Endothelial cell of umbilical vein (primary cell): ENCODE measurements at regions not wholly inside any gene's neighbourhood (a gene's known extent, or its start where the extent isn't known, plus 50 kb on each side); places are given as distances from the start of the nearest gene placed in this dataset.

Experiments used
- BruUV-seq: library from RNA; stranded (reverse); fragments of 400-500 nt; replicated peaks from 2 replicates; lab custom pipeline; 2021; lab: Mats Ljungman, UMichigan
- CTCF ChIA-PET: fragments of 300-600, 350-600 bp; sonication (Branson Sonifier 250); formaldehyde crosslinking; loops from one replicate; lab custom pipeline; 2021; ENCODE audit warnings: antibody characterized with exemption, inconsistent platforms; lab: Charles Lee
- POLR2A ChIA-PET: fragments of 300-600, 350-600 bp; sonication (Branson Sonifier 250); formaldehyde crosslinking; loops from one replicate; lab custom pipeline; 2021; ENCODE audit warnings: antibody characterized with exemption, inconsistent platforms; lab: Charles Lee
- DNase-seq: peaks from one replicate; pipeline ENCODE4 v3.0.0-alpha.2; 2011; ENCODE audit warnings: low read depth, low spot score
- FAIRE-seq: peaks from 2 replicates; lab custom pipeline; 2011; peaks lifted over from hg19 to GRCh38; lab: Jason Lieb, UNC
- H2AFZ ChIP-seq: 2 replicates; pipeline ENCODE4 v1.6.0; 2012; ENCODE audit warnings: low read depth, low read length, control low read depth, inconsistent platforms
- H3K27ac ChIP-seq: 2 replicates; pipeline ENCODE4 v1.5.1; 2011; ENCODE audit warnings: low read depth, mild to moderate bottlenecking, control low read depth, low read length, moderate library complexity; ENCODE audit not compliant: insufficient read depth
- H3K27me3 ChIP-seq, 2 experiments: 2 replicates each; pipeline versions ENCODE4 v1.6.0 to v1.6.1; 2011; ENCODE audit warnings: low read length in 2 of 2, mixed read lengths in 1 of 2; ENCODE audit not compliant: control insufficient read depth in 2 of 2, insufficient read depth in 2 of 2
- H3K36me3 ChIP-seq, 2 experiments: 2 replicates in 1 of 2; 3 replicates in 1 of 2; pipeline ENCODE4 v1.5.1; 2011; ENCODE audit warnings: low read length in 2 of 2, mild to moderate bottlenecking in 1 of 2, moderate library complexity in 1 of 2; ENCODE audit not compliant: control insufficient read depth in 2 of 2, insufficient read depth in 2 of 2; ENCODE audit errors: extremely low read depth in 1 of 2
- H3K4me1 ChIP-seq: 3 replicates; pipeline ENCODE4 v1.5.1; 2011; ENCODE audit warnings: mild to moderate bottlenecking, low read length; ENCODE audit not compliant: control insufficient read depth, insufficient read depth; ENCODE audit errors: extremely low read depth
- H3K4me2 ChIP-seq: 2 replicates; pipeline ENCODE4 v1.6.1; 2011; ENCODE audit warnings: low read length, control low read depth, mixed read lengths; ENCODE audit not compliant: insufficient read depth
- H3K4me3 ChIP-seq, 3 experiments: fragments of 200-600 bp in 1 of 3; sonication (generic), shearing (Covaris generic) in 1 of 3; replicated peaks in 1 of 3; 2 replicates each; pipeline ENCODE4 v1.5.1; 2011 to 2016; ENCODE audit warnings: control low read depth in 3 of 3, low read length in 3 of 3, mild to moderate bottlenecking in 2 of 3, inconsistent platforms in 1 of 3, low read depth in 1 of 3, moderate library complexity in 1 of 3; ENCODE audit not compliant: insufficient read depth in 1 of 3
- H3K79me2 ChIP-seq: 2 replicates; pipeline ENCODE4 v1.6.0; 2012; ENCODE audit warnings: low read length, inconsistent platforms; ENCODE audit not compliant: control insufficient read depth, insufficient read depth
- H3K9ac ChIP-seq: replicated peaks from 2 replicates; pipeline ENCODE3; 2011; ENCODE audit warnings: low read length, control low read depth; ENCODE audit not compliant: insufficient read depth; ENCODE audit errors: extremely low read depth
- H3K9me1 ChIP-seq: replicated peaks from 3 replicates; pipeline ENCODE4 v1.6.0; 2011; ENCODE audit warnings: mild to moderate bottlenecking, low read length; ENCODE audit not compliant: control insufficient read depth, insufficient read depth; ENCODE audit errors: extremely low read depth
- H3K9me3 ChIP-seq: replicated peaks from 2 replicates; pipeline ENCODE4 v1.5.1; 2012; ENCODE audit warnings: low read length, inconsistent platforms; ENCODE audit not compliant: control insufficient read depth, insufficient read depth
- H4K20me1 ChIP-seq: replicated peaks from 2 replicates; pipeline ENCODE3; 2011; ENCODE audit warnings: mild to moderate bottlenecking, low read length; ENCODE audit not compliant: control insufficient read depth, insufficient read depth; ENCODE audit errors: extremely low read depth
- CTCF ChIP-seq, 2 donors: IDR thresholded peaks; 1 replicate in 1 of 2; 2 replicates in 1 of 2; pipeline ENCODE4 v1.5.1; 2011; ENCODE audit warnings: low read length in 2 of 2, mild to moderate bottlenecking in 2 of 2, moderate library complexity in 2 of 2, control low read depth in 1 of 2, inconsistent platforms in 1 of 2, low read depth in 1 of 2; ENCODE audit not compliant: insufficient read depth in 1 of 2; ENCODE audit errors: extremely low read depth in 1 of 2
- EZH2 ChIP-seq: IDR thresholded peaks from 2 replicates; pipeline ENCODE4 v1.6.1; 2012; ENCODE audit warnings: borderline replicate concordance, low read depth, mild to moderate bottlenecking, moderate library complexity, low read length, inconsistent platforms; ENCODE audit not compliant: severe bottlenecking
- FOS ChIP-seq: IDR thresholded peaks from 2 replicates; pipeline ENCODE4 v1.6.1; 2011; ENCODE audit warnings: mild to moderate bottlenecking, low read length, moderate library complexity, borderline replicate concordance; ENCODE audit not compliant: insufficient read depth
- GATA2 ChIP-seq: IDR thresholded peaks from 2 replicates; pipeline ENCODE4 v1.7.0; 2011; ENCODE audit warnings: low read depth, mild to moderate bottlenecking, moderate library complexity, mixed read lengths, low read length; ENCODE audit not compliant: insufficient read length, insufficient read depth
- JUN ChIP-seq: IDR thresholded peaks from 2 replicates; pipeline ENCODE4 v1.6.1; 2011; ENCODE audit warnings: borderline replicate concordance, low read depth; ENCODE audit not compliant: insufficient read length, insufficient read depth
- MAX ChIP-seq: IDR thresholded peaks from 2 replicates; pipeline ENCODE4 v1.6.1; 2011; ENCODE audit not compliant: insufficient read depth, insufficient read length
- MYC ChIP-seq: IDR thresholded peaks from one replicate; pipeline ENCODE4 v1.6.1; 2011; ENCODE audit warnings: mild to moderate bottlenecking, low read depth, low read length
- POLR2A ChIP-seq: IDR thresholded peaks from 2 replicates; pipeline ENCODE4 v1.6.1; 2012; ENCODE audit warnings: low read depth, mild to moderate bottlenecking, control low read depth, low read length
- POLR2AphosphoS5 ChIP-seq: IDR thresholded peaks from 2 replicates; pipeline ENCODE4 v1.6.1; 2012; ENCODE audit warnings: low read depth, mild to moderate bottlenecking, control low read depth, low read length, moderate library complexity; ENCODE audit not compliant: insufficient read depth
- dilution Hi-C: fragments of 300-500 bp; cut with MboI; formaldehyde crosslinking; loops from one replicate; pipeline ENCODE4 v1.15.0; 2019; ENCODE audit warnings: low sequenced_read_pairs; ENCODE audit not compliant: extremely low pct_ligation_motif_present
- intact Hi-C: fragments of 100-400 bp; cut with micrococcal nuclease; formaldehyde crosslinking; loops from one replicate; pipeline ENCODE4 v1.10.0; 2022

GRCh38 chr4:189504220-189504619 lies 436.5 kb upstream of the FRG1 start:
- peaks cover 1% of the 10 kb centered on the region for H3K9me3 ChIP-seq
- H3K9me1 ChIP-seq: no peaks in the 10 kb centered on the region
- dilution Hi-C loops: no loop called here
- CTCF ChIA-PET: no interaction called here
- H3K27ac ChIP-seq: no peak overlapping the region
- POLR2A ChIA-PET: no interaction called here
- DNase-seq: no peak
- no peak overlapping the region for H3K4me2 ChIP-seq
- TF ChIP-seq POLR2AphosphoS5 (no peak), JUN (no peak), GATA2 (no peak), MAX (no peak), EZH2 (no peak)
- no peak overlapping the region for H3K4me3 ChIP-seq
- no peaks in the 10 kb centered on the region for H4K20me1 ChIP-seq
- intact Hi-C loops: no loop called here
- no peak overlapping the region for H2AFZ ChIP-seq
- H3K4me1 ChIP-seq: no peaks in the 10 kb centered on the region
- no peaks in the 10 kb centered on the region for H3K79me2 ChIP-seq
- BruUV-seq: no TSS peak
- H3K27me3 ChIP-seq: no peaks in the 10 kb centered on the region
- no peak overlapping the region for H3K9ac ChIP-seq
- H3K36me3 ChIP-seq: no peaks in the 10 kb centered on the region
- FAIRE-seq: no peak

DNA sequence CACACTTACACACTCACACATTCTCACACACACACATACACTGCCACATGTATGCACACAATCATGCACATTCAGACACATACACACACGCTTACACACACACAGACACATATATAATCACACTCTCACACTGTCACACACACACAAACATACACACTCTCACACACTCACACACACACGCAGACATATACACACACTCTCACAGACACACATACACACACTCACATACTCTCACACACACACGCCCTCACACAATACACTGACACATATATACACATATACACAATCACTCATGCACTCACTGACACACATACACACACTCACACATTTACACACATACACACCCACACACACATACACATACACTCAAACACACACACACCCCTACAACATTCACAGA lies 435.3 kb upstream of the FRG1 start:
- Histone ChIP-seq H3K9me1 (no peaks in the 10 kb centered on the region), H3K27me3 (no peaks in the 10 kb centered on the region), H4K20me1 (no peaks in the 10 kb centered on the region), H3K9me3 (peaks cover 1% of the 10 kb centered on the region), H3K9ac (no peak overlapping the region), H2AFZ (no peak overlapping the region), H3K27ac (no peak overlapping the region), H3K4me2 (no peak overlapping the region), H3K4me1 (no peaks in the 10 kb centered on the region), H3K79me2 (no peaks in the 10 kb centered on the region), H3K4me3 (no peak overlapping the region), H3K36me3 (no peaks in the 10 kb centered on the region)
- intact Hi-C loops: no loop called here
- FAIRE-seq (no peak), DNase-seq (no peak)
- TF ChIP-seq FOS (no peak), MAX (no peak), CTCF (IDR thresholded peaks at IDR 0.05; ENCODE audit: extremely low read depth in 1 of 2, insufficient read depth in 1 of 2, low read depth in 1 of 2, low read length in 2 of 2) (no peak), JUN (no peak), EZH2 (no peak), MYC (no peak), POLR2A (no peak), GATA2 (no peak), POLR2AphosphoS5 (no peak)
- POLR2A ChIA-PET: no interaction called here
- CTCF ChIA-PET: no interaction called here
- dilution Hi-C loops: no loop called here
- BruUV-seq: no TSS peak
